HG03469 (cell line): ENCODE measurements at regions not wholly inside any gene's neighbourhood (a gene's known extent, or its start where the extent isn't known, plus 50 kb on each side); places are given as distances from the start of the nearest gene placed in this dataset.

Experiments
- ATAC-seq: cut with Tn5 transposase; IDR thresholded peaks from one replicate; pipeline ENCODE4 v1.9.1; 2021; ENCODE audit warnings: mild to moderate bottlenecking, moderate library complexity, moderate number of reproducible peaks; ENCODE audit not compliant: unreplicated experiment

- no peak for ATAC-seq
Measured at GRCh38 chr20:11429889-11430519, 487.7 kb upstream of the BTBD3 start.

- ATAC-seq = no peak
Measured at GRCh38 chr20:11430652-11431051, 487.0 kb upstream of the BTBD3 start.

- no peak for ATAC-seq
Measured at GRCh38 chr20:11431621-11432020, 486.1 kb upstream of the BTBD3 start.

- ATAC-seq = no peak
Measured at GRCh38 chr20:11432407-11432806, 485.3 kb upstream of the BTBD3 start.

DNA sequence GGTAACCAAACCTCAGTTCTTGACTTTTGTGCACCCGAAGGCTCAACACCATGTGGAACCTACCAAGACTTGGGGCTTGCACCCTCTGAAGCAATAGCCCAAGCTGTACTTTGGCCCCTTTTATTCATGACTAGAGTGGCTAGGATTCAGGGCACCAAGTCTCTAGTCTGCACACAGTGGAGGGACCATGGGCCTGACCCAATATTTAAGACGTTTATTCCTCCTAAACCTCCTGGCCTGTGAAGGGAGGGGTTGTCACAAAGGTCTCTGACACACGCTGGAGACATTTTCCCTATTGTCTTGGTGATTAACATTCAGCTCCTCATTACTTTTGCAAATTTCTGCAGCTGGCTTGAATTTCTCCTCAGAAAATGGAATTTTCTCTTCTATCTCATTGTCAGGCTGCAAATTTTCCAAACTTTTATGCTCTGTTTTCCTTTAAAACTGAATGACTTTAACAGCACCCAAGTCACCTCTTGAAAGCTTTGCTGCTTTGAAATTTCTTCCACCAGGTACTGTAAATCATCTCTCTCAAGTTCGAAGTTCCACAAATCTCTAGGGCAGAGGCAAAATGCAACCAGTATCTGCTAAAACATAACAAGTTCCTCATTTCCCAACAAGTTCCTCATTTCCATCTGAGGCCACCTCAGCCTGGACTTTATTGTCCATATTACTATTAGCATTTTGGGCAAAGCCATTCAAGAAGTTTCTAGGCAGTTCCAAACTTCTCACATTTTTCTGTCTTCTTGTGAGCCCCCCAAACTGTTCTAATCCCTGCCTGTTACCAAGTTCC, 481.4 kb upstream of the BTBD3 start:
- no peak for ATAC-seq

DNA sequence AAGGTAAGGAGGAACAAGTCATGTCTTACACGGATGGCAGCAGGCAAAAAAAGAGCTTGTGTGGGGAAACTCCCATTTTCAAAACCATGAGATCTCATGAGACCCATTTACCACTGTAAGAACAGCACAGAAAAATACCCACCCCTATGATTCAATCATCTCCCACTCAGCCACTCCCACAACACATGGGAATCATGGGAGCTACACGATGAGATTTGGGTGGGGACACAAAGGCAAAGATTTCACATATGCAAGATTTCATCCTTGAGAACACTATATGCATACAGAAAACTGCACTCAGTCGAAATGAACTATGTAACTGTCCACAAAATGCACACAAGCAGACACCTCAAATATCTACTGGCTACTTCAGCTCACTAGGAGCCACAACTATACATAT, 480.6 kb upstream of the BTBD3 start:
- ATAC-seq = no peak

DNA sequence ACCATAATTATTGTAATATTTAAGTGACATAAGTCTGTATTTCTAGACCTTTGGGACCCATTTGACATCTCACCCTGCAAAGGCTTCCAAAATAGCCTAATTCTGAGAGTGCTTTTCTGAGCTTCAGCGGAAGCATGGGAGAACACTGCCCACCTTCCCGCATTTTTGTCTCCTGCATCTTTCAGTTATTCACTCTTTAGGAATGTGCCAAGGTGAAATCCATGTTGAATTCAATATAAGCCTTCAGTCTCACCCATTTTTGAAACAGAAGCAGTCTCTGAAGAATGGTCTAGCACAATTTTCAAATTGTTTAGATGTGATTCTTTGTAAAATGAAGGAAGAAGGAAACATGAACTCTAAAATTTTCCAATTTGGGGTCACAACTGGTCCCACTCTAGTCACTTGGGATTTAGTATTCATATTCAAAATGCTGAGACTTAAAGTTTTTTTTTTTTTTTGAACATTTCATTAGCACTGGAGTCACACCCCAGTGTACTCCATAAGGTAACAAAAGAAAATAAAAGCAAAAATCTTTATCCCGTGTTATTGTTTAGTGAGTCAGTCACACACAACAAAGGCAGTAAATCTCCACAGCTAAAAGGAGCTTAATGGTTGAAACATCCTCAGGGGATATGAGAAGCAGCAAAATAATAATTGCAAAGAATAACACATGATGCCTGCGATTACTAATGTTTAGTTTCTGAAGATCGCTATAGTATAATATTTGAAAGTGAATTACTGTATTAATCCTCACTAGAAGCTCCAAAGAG, 479.9 kb upstream of the BTBD3 start:
- no peak for ATAC-seq

GRCh38 chr20:11438412-11438811, 479.3 kb upstream of the BTBD3 start:
- ATAC-seq = no peak

DNA sequence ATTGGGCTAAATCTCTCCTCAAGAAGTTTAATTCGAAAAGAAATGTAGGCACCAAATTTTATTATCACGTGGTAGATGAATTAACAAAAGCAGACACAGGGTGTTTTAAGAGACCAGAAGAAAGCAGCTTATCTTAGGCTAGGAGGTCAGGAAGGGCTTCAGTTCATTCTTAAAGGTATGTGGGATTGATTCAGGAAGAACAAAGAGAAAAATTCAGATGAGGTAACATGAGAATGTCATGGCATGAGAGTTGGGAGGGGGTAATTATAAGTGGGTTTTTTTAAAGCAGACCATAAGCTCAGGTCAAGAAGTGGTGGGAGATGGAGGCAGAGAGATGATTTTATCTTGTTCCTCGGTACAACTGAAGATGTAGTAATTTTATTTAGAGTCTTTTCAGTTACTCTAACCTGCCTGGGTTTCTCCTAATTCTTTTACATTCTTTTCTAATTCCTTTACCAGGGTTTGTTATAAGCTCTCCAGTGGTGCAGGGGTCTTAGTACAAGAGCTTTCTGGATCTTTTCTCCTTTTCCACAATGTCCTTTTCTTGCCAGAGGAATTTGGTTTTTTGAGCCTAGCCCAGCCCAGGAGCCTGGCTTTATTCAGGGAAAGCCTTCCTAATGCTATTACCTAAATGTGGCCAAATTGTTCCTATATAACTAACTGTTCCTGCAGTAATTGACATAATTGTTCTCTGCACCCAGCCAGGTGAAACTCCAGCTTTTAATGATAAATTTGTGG, 474.1 kb upstream of the BTBD3 start:
- no peak for ATAC-seq

GRCh38 chr20:11445161-11445560, 472.5 kb upstream of the BTBD3 start:
- no peak for ATAC-seq

DNA sequence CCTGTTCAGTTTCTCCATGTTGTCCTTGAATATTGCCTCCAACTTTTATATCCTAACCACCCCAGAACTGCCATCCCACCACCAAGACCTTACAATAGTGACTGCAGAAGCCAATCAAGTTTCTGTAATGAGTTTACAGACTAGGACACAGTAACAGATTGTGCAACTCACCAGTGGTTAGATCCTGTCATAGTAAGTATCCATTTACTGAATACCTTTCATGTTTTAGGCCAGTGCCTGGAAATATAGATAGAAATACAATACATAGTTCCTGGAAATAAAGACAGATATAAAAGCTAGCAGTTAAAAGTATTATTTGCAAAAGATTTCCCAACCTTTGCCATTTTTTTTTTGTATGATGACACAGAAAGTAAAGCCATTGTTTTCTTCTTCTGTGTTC, 471.8 kb upstream of the BTBD3 start:
- ATAC-seq = no peak

GRCh38 chr20:11447371-11448100, 470.2 kb upstream of the BTBD3 start:
- no peak for ATAC-seq

GRCh38 chr20:11448554-11448953, 469.1 kb upstream of the BTBD3 start:
- ATAC-seq = no peak

GRCh38 chr20:11451793-11452291, 465.9 kb upstream of the BTBD3 start:
- ATAC-seq = no peak

DNA sequence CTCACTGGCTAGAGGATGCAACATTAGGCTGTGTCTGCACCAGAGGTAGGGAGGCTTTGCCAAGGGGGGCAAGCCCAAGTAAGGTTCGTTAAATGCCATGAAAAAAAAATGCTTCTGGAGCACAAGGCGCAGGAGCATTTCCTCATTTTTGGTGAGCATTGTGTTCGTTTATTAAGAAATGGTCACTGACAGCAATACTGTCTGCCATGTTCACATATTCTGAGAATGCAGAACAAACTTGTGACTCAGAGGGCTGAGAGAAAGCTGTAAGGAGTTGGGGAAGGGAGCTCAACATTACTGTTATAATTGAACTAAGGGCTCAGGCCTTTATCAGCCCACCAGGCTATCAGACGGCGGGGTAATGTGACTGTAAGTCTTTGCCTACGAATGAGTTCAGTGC, 465.4 kb upstream of the BTBD3 start:
- ATAC-seq = no peak

- ATAC-seq = no peak
Measured at GRCh38 chr20:11453430-11453829, 464.3 kb upstream of the BTBD3 start.

DNA sequence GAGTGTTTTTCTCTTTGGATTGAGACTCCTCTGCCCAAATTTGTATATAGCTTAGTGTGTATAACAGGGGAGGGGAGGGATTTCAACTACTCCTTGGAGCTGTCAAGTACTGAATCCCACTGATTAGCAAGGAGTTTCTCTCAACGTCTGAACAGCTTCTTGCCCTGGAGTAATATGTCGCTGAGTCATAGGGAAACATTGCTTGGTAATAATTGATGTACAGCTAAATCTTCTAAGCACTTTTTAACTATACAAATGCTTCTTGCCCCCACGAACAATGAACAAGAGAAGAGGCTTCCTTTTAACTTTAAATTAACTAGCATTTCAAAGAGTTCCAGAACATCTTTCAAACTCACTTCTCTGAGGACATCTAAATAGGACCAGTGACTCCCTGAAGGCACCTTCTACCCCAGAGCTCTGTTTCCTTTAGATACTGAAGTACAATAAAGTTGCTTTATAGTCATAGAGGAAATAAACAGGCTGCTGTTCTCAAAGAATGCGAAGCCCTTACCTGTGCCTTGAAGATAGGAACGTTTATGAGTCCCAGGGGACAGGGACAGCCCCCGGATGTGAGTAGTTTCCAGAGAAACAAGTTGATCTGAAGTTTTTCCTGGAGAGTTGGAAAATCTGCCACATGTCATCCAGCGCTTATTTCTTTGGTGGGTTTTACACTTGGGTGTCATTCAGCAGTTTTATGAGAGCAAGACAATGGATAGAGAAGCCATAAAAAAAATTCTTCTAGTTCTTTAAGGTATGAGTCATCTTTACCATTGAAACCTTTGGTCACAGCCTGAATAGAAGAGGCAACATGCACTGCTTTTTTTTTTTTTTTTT, 462.5 kb upstream of the BTBD3 start:
- no peak for ATAC-seq

- no peak for ATAC-seq
Measured at GRCh38 chr20:11457488-11457887, 460.2 kb upstream of the BTBD3 start.

DNA sequence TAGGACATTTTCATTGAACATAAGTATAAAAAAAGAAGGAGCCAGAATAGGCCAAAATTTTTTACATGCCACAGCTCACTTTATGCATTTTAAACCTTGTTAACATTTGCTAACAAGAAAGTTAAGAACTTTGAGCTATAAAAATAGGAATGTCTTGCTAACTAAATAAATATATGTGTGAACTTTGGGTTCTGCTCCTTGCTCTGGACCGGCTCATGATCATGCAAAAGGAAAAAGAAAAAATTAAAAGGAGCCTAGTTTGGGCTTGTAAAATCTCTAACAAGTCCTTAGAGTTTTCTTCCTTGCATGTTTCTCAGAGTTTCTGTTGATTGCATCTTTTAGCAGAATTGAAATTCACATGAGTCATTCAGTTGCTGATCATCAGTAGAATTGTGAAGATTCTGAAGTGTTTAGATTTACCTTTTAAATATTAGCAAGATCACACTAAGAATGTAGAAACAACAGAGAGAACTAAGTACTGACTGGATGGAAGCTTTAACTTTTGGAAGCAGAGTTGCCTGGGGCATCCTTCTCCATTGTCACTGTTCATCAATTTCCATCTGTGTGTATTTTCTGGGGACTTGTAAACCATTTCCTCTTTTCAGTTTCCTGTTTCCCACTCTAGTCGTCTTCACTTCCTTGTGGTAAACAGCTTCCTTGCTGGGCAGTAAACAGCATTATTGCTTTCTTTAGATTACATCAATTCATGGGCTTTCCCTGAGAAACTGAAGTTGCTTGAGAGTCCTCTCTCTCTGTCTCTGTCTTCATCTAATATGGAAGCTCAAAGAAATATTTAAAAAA, 458.4 kb upstream of the BTBD3 start:
- ATAC-seq = no peak
